ENCODE measurements at regions not wholly inside any gene's neighbourhood (a gene's known extent, or its start where the extent isn't known, plus 50 kb on each side); places are given as distances from the start of the nearest gene placed in this dataset.

- H3K4me3 Mint-ChIP-seq, result no peak overlapping the region
- Histone ChIP-seq H3K4me2 (no peak overlapping the region), H3K79me2 (replicated peaks; ENCODE audit: insufficient read depth) (no peaks in the 10 kb centered on the region), H3K4me1 (ENCODE audit: insufficient read depth) (no peaks in the 10 kb centered on the region), H2AFZ (no peak overlapping the region), H3K27me3 (ENCODE audit: insufficient read depth) (no peaks in the 10 kb centered on the region), H3K9me2 (ENCODE audit: insufficient read depth) (0 out of 2 replicates have a peak, but pooled peaks cover 4% of the 10 kb centered on the region), H4K20me1 (replicated peaks; ENCODE audit: insufficient read depth) (no peaks in the 10 kb centered on the region), H3K4me3 (no peak overlapping the region), H3F3A (replicated peaks; ENCODE audit: low read depth) (no peaks in the 10 kb centered on the region), H3K27ac (ENCODE audit: low read depth) (no peak overlapping the region), H3K36me3 (ENCODE audit: insufficient read depth) (no peaks in the 10 kb centered on the region)
- H3K4me1 Mint-ChIP-seq, result peaks cover 16% of the 10 kb centered on the region
- TF ChIP-seq EZH2phosphoT487 (IDR thresholded peaks at IDR 0.05; ENCODE audit: unreplicated experiment), result no peak
- no peak for TF ChIP-seq ZNF114 (CRISPR knock-in tag; IDR thresholded peaks at IDR 0.05)
- no peak for TF ChIP-seq STAT1 (IDR thresholded peaks at IDR 0.05; ENCODE audit: unreplicated experiment)
- TF ChIP-seq NANOG (IDR thresholded peaks at IDR 0.05; ENCODE audit: borderline replicate concordance), result no peak
- TF ChIP-seq JUNB (IDR thresholded peaks at IDR 0.05; ENCODE audit: unreplicated experiment), result no peak
- TF ChIP-seq ZNF331 (CRISPR knock-in tag; IDR thresholded peaks at IDR 0.05; ENCODE audit: low read depth), result no peak
- TF ChIP-seq, protein P1, sequence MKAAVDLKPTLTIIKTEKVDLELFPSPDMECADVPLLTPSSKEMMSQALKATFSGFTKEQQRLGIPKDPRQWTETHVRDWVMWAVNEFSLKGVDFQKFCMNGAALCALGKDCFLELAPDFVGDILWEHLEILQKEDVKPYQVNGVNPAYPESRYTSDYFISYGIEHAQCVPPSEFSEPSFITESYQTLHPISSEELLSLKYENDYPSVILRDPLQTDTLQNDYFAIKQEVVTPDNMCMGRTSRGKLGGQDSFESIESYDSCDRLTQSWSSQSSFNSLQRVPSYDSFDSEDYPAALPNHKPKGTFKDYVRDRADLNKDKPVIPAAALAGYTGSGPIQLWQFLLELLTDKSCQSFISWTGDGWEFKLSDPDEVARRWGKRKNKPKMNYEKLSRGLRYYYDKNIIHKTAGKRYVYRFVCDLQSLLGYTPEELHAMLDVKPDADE (IDR thresholded peaks at IDR 0.05), result no peak
- TF ChIP-seq CTCF (conservative IDR thresholded peaks at IDR 0.05; ENCODE audit: low read depth in 2 of 2), result no peak
- TF ChIP-seq, protein P2, sequence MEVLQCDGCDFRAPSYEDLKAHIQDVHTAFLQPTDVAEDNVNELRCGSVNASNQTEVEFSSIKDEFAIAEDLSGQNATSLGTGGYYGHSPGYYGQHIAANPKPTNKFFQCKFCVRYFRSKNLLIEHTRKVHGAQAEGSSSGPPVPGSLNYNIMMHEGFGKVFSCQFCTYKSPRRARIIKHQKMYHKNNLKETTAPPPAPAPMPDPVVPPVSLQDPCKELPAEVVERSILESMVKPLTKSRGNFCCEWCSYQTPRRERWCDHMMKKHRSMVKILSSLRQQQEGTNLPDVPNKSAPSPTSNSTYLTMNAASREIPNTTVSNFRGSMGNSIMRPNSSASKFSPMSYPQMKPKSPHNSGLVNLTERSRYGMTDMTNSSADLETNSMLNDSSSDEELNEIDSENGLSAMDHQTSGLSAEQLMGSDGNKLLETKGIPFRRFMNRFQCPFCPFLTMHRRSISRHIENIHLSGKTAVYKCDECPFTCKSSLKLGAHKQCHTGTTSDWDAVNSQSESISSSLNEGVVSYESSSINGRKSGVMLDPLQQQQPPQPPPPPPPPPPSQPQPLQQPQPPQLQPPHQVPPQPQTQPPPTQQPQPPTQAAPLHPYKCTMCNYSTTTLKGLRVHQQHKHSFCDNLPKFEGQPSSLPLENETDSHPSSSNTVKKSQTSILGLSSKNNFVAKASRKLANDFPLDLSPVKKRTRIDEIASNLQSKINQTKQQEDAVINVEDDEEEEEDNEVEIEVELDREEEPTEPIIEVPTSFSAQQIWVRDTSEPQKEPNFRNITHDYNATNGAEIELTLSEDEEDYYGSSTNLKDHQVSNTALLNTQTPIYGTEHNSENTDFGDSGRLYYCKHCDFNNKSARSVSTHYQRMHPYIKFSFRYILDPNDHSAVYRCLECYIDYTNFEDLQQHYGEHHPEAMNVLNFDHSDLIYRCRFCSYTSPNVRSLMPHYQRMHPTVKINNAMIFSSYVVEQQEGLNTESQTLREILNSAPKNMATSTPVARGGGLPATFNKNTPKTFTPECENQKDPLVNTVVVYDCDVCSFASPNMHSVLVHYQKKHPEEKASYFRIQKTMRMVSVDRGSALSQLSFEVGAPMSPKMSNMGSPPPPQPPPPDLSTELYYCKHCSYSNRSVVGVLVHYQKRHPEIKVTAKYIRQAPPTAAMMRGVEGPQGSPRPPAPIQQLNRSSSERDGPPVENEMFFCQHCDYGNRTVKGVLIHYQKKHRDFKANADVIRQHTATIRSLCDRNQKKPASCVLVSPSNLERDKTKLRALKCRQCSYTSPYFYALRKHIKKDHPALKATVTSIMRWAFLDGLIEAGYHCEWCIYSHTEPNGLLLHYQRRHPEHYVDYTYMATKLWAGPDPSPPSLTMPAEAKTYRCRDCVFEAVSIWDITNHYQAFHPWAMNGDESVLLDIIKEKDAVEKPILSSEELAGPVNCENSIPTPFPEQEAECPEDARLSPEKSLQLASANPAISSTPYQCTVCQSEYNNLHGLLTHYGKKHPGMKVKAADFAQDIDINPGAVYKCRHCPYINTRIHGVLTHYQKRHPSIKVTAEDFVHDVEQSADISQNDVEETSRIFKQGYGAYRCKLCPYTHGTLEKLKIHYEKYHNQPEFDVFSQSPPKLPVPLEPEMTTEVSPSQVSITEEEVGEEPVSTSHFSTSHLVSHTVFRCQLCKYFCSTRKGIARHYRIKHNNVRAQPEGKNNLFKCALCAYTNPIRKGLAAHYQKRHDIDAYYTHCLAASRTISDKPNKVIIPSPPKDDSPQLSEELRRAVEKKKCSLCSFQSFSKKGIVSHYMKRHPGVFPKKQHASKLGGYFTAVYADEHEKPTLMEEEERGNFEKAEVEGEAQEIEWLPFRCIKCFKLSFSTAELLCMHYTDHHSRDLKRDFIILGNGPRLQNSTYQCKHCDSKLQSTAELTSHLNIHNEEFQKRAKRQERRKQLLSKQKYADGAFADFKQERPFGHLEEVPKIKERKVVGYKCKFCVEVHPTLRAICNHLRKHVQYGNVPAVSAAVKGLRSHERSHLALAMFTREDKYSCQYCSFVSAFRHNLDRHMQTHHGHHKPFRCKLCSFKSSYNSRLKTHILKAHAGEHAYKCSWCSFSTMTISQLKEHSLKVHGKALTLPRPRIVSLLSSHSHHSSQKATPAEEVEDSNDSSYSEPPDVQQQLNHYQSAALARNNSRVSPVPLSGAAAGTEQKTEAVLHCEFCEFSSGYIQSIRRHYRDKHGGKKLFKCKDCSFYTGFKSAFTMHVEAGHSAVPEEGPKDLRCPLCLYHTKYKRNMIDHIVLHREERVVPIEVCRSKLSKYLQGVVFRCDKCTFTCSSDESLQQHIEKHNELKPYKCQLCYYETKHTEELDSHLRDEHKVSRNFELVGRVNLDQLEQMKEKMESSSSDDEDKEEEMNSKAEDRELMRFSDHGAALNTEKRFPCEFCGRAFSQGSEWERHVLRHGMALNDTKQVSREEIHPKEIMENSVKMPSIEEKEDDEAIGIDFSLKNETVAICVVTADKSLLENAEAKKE (CRISPR knock-in tag; IDR thresholded peaks at IDR 0.05), result no peak
- TF ChIP-seq, protein P3, sequence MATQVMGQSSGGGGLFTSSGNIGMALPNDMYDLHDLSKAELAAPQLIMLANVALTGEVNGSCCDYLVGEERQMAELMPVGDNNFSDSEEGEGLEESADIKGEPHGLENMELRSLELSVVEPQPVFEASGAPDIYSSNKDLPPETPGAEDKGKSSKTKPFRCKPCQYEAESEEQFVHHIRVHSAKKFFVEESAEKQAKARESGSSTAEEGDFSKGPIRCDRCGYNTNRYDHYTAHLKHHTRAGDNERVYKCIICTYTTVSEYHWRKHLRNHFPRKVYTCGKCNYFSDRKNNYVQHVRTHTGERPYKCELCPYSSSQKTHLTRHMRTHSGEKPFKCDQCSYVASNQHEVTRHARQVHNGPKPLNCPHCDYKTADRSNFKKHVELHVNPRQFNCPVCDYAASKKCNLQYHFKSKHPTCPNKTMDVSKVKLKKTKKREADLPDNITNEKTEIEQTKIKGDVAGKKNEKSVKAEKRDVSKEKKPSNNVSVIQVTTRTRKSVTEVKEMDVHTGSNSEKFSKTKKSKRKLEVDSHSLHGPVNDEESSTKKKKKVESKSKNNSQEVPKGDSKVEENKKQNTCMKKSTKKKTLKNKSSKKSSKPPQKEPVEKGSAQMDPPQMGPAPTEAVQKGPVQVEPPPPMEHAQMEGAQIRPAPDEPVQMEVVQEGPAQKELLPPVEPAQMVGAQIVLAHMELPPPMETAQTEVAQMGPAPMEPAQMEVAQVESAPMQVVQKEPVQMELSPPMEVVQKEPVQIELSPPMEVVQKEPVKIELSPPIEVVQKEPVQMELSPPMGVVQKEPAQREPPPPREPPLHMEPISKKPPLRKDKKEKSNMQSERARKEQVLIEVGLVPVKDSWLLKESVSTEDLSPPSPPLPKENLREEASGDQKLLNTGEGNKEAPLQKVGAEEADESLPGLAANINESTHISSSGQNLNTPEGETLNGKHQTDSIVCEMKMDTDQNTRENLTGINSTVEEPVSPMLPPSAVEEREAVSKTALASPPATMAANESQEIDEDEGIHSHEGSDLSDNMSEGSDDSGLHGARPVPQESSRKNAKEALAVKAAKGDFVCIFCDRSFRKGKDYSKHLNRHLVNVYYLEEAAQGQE (IDR thresholded peaks at IDR 0.05; ENCODE audit: unreplicated experiment), result no peak
- H3K9me3 Mint-ChIP-seq, result no peaks in the 10 kb centered on the region; the same call in 2 of the 3 replicates
- ATAC-seq (no peak), DNase-seq (ENCODE audit: low spot score) (no peak)
- peaks cover 4% of the 10 kb centered on the region for H3K27me3 Mint-ChIP-seq (ENCODE audit: insufficient read depth, low read depth, poor library complexity)
- H3K36me3 Mint-ChIP-seq (ENCODE audit: low read depth), result no peaks in the 10 kb centered on the region
- H3K27ac Mint-ChIP-seq, result no peak overlapping the region
These were observed 182.7 kb downstream of the TMEM132E start for GRCh38 chr17:34762078-34762477.
